ENCODE measurements at regions not wholly inside any gene's neighbourhood (a gene's known extent, or its start where the extent isn't known, plus 50 kb on each side); places are given as distances from the start of the nearest gene placed in this dataset.

DNA sequence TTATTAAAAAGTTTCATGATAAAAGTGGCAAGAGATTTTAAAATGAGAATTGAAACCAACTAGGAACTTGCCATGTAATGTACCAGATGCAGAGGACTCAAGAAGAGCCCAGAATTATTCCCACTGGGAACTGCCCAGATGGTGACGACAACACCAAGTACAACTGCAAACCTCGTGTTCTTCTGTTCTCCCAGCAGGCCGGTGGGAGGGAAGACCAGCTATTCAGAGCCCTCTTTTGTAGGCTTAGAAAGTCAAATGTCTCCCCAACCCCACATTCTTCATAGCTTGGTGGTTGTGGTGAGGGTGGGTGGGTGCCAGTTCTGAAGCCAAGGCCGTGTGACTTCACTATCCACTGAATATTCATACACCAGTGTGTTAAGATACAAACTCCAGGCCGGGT lies 54.3 kb upstream of the ITGB1 start:
- no peak overlapping the region for H3K4me3 ChIP-seq (ENCODE audit: low read length, poor library complexity, severe bottlenecking)
- H3K9me3 ChIP-seq (ENCODE audit: insufficient read depth, low read depth, low read length): no peaks in the 10 kb centered on the region

DNA sequence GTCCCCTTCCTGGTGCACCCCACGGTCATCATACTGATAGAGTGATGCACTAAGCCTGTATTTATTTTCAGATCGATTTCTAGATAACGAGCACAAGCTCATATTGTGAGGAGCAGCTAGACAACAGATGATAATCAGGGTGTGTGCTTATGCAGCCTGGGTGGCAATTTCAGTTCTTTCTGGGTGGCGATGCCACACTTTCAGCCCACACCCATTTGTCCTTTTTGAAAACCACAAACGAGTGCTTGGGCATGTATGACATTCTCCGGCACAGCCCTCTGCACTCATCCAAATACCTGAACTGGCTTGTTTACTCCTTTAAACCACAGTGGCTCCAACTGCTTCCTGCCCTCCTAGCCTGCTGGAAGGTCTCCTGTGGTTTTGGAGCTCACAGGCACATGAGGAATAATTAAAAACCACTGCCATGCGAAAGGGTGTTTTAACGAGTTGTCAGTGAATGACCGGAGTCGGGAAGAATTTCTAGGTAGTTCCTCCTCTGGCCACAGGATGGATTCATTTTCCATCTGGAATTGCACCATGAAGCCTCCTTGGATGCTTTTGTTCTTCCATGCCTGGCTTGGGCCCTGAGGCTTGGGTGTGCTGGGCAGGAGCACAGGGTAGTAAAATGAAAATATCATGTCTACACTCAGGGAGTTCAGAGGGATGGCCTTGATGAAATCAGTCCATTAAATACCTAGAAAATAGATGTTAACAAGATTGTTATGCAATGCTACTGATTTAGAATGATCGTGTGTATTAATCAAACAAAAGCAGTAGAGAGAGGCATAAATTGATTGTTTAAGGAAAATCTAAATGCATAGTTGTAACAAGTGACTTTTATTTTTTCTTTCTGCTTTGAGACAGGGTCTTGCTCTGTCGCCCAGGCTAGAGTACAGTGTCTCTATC lies 52.4 kb upstream of the ITGB1 start:
- H3K9me2 ChIP-seq (replicated peaks; ENCODE audit: low read depth, low read length): no peaks in the 10 kb centered on the region
- H3K9me3 ChIP-seq (ENCODE audit: insufficient read depth, low read depth, low read length): no peaks in the 10 kb centered on the region
- H3K36me3 ChIP-seq (ENCODE audit: insufficient read depth, low read length): no peaks in the 10 kb centered on the region
- H2AFZ ChIP-seq (ENCODE audit: low read length): no peak overlapping the region
- no peaks in the 10 kb centered on the region for H3K27me3 ChIP-seq (ENCODE audit: insufficient read depth, low read length, poor library complexity, severe bottlenecking)
- TF ChIP-seq EZH2phosphoT487 (IDR thresholded peaks at IDR 0.05; ENCODE audit: borderline replicate concordance): no peak
- TF ChIP-seq, protein P1, sequence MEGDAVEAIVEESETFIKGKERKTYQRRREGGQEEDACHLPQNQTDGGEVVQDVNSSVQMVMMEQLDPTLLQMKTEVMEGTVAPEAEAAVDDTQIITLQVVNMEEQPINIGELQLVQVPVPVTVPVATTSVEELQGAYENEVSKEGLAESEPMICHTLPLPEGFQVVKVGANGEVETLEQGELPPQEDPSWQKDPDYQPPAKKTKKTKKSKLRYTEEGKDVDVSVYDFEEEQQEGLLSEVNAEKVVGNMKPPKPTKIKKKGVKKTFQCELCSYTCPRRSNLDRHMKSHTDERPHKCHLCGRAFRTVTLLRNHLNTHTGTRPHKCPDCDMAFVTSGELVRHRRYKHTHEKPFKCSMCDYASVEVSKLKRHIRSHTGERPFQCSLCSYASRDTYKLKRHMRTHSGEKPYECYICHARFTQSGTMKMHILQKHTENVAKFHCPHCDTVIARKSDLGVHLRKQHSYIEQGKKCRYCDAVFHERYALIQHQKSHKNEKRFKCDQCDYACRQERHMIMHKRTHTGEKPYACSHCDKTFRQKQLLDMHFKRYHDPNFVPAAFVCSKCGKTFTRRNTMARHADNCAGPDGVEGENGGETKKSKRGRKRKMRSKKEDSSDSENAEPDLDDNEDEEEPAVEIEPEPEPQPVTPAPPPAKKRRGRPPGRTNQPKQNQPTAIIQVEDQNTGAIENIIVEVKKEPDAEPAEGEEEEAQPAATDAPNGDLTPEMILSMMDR (conservative IDR thresholded peaks at IDR 0.05; ENCODE audit: low read length): 0 out of 2 replicates have a peak, but pooled peaks have one; percentile 17
- no peak overlapping the region for H3K9ac ChIP-seq (ENCODE audit: low read depth, low read length, poor library complexity, severe bottlenecking)
- no peaks in the 10 kb centered on the region for H3K79me2 ChIP-seq (ENCODE audit: insufficient read depth, low read length)
- H3K4me3 ChIP-seq (ENCODE audit: low read length, poor library complexity, severe bottlenecking): no peak overlapping the region
- peaks cover 17% of the 10 kb centered on the region for H3K4me1 ChIP-seq (ENCODE audit: insufficient read depth, low read length, poor library complexity, severe bottlenecking)
- no peak overlapping the region for H3K4me2 ChIP-seq (ENCODE audit: low read depth, low read length, poor library complexity, severe bottlenecking)
- H3F3A ChIP-seq (ENCODE audit: low read depth): no peaks in the 10 kb centered on the region
- H4K20me1 ChIP-seq (ENCODE audit: insufficient read depth, low read length, poor library complexity, severe bottlenecking): no peaks in the 10 kb centered on the region

More for the DNA sequence above, 54.3 kb upstream of the ITGB1 start:
- Histone ChIP-seq H3K9me2 (replicated peaks; ENCODE audit: low read depth, low read length) (no peaks in the 10 kb centered on the region), H2AFZ (ENCODE audit: low read length) (no peak overlapping the region), H3K4me2 (ENCODE audit: low read depth, low read length, poor library complexity, severe bottlenecking) (no peak overlapping the region), H3K9ac (ENCODE audit: low read depth, low read length, poor library complexity, severe bottlenecking) (no peak overlapping the region), H3K36me3 (ENCODE audit: insufficient read depth, low read length) (no peaks in the 10 kb centered on the region), H3K79me2 (ENCODE audit: insufficient read depth, low read length) (no peaks in the 10 kb centered on the region), H3K4me1 (ENCODE audit: insufficient read depth, low read length, poor library complexity, severe bottlenecking) (peaks cover 10% of the 10 kb centered on the region), H3K27me3 (ENCODE audit: insufficient read depth, low read length, poor library complexity, severe bottlenecking) (no peaks in the 10 kb centered on the region), H3F3A (ENCODE audit: low read depth) (no peaks in the 10 kb centered on the region), H4K20me1 (ENCODE audit: insufficient read depth, low read length, poor library complexity, severe bottlenecking) (no peaks in the 10 kb centered on the region)
- TF ChIP-seq, protein P1 (conservative IDR thresholded peaks at IDR 0.05; ENCODE audit: low read length): no peak
- TF ChIP-seq EZH2phosphoT487 (IDR thresholded peaks at IDR 0.05; ENCODE audit: borderline replicate concordance): no peak

DNA sequence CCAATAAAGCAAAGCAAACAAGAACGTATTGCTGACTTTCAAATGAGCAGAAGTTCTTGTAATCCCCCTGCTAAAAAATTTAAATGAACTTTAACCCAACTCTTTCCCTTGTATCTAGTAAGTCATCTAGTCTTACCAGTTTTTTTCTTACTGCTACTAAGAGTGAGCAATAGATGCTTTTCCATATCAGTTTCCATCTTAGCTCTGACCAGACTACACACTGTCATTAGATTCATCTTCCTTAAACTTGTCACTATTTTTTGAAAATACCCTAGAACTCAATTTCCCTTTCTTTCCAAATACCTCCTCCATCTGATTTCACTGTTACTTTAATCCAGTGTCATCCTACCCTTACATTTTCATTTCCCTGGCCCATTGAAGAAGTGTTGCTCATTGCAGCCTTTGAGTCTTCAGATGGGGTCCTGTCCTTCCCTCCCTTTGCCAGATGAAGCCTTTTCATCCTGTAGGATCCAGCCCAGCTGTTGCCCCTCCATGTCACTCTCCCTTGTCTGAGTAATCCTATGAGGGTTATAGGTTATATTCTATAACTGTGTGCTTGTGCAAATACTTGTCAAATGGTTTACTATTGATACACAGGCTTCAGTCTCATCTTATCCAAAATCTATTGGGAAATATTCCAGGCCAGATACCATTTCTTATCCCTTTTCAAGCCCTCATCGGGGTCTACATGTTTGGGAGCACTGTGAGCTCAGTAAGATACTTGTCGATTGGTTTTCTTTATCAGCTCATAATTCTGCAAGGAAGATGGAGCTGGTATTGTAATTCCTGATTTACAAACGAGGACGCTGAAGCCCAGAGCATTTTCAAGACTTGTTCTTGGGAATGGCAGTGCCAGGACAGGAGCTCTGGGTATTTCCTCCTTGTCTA lies 51.5 kb upstream of the ITGB1 start:
- Histone ChIP-seq H3K9me2 (replicated peaks; ENCODE audit: low read depth, low read length) (no peaks in the 10 kb centered on the region), H3K4me3 (ENCODE audit: low read length, poor library complexity, severe bottlenecking) (no peak overlapping the region), H3K4me2 (ENCODE audit: low read depth, low read length, poor library complexity, severe bottlenecking) (no peak overlapping the region), H3K79me2 (ENCODE audit: insufficient read depth, low read length) (no peaks in the 10 kb centered on the region), H3K4me1 (ENCODE audit: insufficient read depth, low read length, poor library complexity, severe bottlenecking) (peaks cover 22% of the 10 kb centered on the region), H3K9ac (ENCODE audit: low read depth, low read length, poor library complexity, severe bottlenecking) (no peak overlapping the region), H3K36me3 (ENCODE audit: insufficient read depth, low read length) (no peaks in the 10 kb centered on the region), H3F3A (ENCODE audit: low read depth) (no peaks in the 10 kb centered on the region), H4K20me1 (ENCODE audit: insufficient read depth, low read length, poor library complexity, severe bottlenecking) (no peaks in the 10 kb centered on the region), H2AFZ (ENCODE audit: low read length) (no peak overlapping the region), H3K9me3 (ENCODE audit: insufficient read depth, low read depth, low read length) (no peaks in the 10 kb centered on the region), H3K27me3 (ENCODE audit: insufficient read depth, low read length, poor library complexity, severe bottlenecking) (no peaks in the 10 kb centered on the region)
- TF ChIP-seq, protein P1 (conservative IDR thresholded peaks at IDR 0.05; ENCODE audit: low read length): no peak
- no peak for TF ChIP-seq EZH2phosphoT487 (IDR thresholded peaks at IDR 0.05; ENCODE audit: borderline replicate concordance)

Data from Loucy (cell line).